KMS-11 (cell line): ENCODE measurements at regions not wholly inside any gene's neighbourhood (a gene's known extent, or its start where the extent isn't known, plus 50 kb on each side); places are given as distances from the start of the nearest gene placed in this dataset.

Experiments
- H2AFZ ChIP-seq: fragments of 200-600 bp; sonication (generic); 2 replicates; pipeline ENCODE4 v1.6.1; 2016; ENCODE audit warnings: antibody characterized with exemption, mixed run types, low read depth
- H3K27ac ChIP-seq: fragments of 200-600 bp; sonication (generic); 2 replicates; pipeline ENCODE4 v1.6.1; 2016; ENCODE audit warnings: mild to moderate bottlenecking, mixed run types
- H3K27me3 ChIP-seq: fragments of 200-600 bp; sonication (generic); 2 replicates; pipeline ENCODE4 v1.6.1; 2017; ENCODE audit warnings: mild to moderate bottlenecking, low read depth, mixed run types, moderate library complexity; ENCODE audit not compliant: insufficient read depth
- H3K36me3 ChIP-seq: fragments of 200-600 bp; sonication (generic); 2 replicates; pipeline ENCODE4 v1.6.1; 2017; ENCODE audit warnings: mild to moderate bottlenecking, mixed run types; ENCODE audit not compliant: insufficient read depth
- H3K4me1 ChIP-seq: fragments of 200-600 bp; sonication (generic); 2 replicates; pipeline ENCODE4 v1.6.1; 2016; ENCODE audit warnings: mild to moderate bottlenecking, low read depth, mixed run types; ENCODE audit not compliant: poor library complexity, severe bottlenecking
- H3K4me2 ChIP-seq: fragments of 200-600 bp; sonication (generic); 2 replicates; pipeline ENCODE4 v1.7.0; 2016; ENCODE audit warnings: mild to moderate bottlenecking, mixed run types
- H3K4me3 ChIP-seq: fragments of 200-600 bp; sonication (generic); IDR thresholded peaks from 2 replicates; pipeline ENCODE4 v1.6.1; 2017; ENCODE audit warnings: low read depth, low read length, mixed read lengths; ENCODE audit not compliant: insufficient read depth
- H3K79me2 ChIP-seq: fragments of 200-600 bp; sonication (generic); 2 replicates; pipeline ENCODE4 v1.6.1; 2016; ENCODE audit warnings: low read depth, mixed run types; ENCODE audit not compliant: insufficient read depth
- H3K9ac ChIP-seq: fragments of 200-600 bp; sonication (generic); 2 replicates; pipeline ENCODE4 v1.6.1; 2016; ENCODE audit warnings: mild to moderate bottlenecking, mixed run types
- H4K20me1 ChIP-seq: fragments of 200-600 bp; sonication (generic); 2 replicates; pipeline ENCODE4 v1.6.1; 2016; ENCODE audit warnings: mild to moderate bottlenecking, mixed run types; ENCODE audit not compliant: insufficient read depth
- CTCF ChIP-seq: fragments of 200-600 bp; sonication (generic); conservative IDR thresholded peaks from 2 replicates; pipeline ENCODE4 v1.6.1; 2017; ENCODE audit warnings: low read depth, mild to moderate bottlenecking, antibody characterized with exemption, low read length, moderate library complexity, mixed read lengths

DNA sequence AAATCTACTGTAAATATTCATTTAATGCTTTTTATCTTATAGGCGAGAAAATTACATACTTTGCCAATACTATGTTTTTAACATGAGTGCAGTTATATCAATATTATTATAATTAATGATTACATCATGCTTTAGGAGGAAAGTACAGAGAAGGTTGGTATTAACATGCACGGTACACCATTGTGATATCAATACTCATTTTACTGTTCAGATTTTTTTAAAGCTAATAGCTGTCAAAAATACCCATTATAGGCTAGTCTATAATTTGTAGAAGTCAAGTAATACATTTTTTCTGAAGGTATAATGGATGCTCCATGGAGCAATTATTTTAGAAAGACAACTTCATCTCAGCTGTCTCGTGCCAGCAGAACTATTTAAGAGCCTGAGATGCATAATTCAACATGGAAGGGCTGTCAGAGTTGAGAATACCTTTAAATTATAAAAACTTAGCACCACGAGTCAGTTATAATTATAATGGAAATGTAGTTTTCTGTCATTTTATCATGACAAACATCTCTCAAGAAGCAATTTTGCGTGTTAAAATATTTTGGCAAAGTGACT lies 1641.7 kb upstream of the ACVR2A start:
- no peak overlapping the region for H2AFZ ChIP-seq
- H4K20me1 ChIP-seq = no peaks in the 10 kb centered on the region
- no peak overlapping the region for H3K27ac ChIP-seq
- H3K27me3 ChIP-seq = no peaks in the 10 kb centered on the region
- H3K36me3 ChIP-seq = no peaks in the 10 kb centered on the region
- no peaks in the 10 kb centered on the region for H3K79me2 ChIP-seq
- H3K4me2 ChIP-seq = no peak overlapping the region
- no peak overlapping the region for H3K4me3 ChIP-seq
- no peaks in the 10 kb centered on the region for H3K4me1 ChIP-seq
- H3K9ac ChIP-seq = no peak overlapping the region
- TF ChIP-seq CTCF = no peak

DNA sequence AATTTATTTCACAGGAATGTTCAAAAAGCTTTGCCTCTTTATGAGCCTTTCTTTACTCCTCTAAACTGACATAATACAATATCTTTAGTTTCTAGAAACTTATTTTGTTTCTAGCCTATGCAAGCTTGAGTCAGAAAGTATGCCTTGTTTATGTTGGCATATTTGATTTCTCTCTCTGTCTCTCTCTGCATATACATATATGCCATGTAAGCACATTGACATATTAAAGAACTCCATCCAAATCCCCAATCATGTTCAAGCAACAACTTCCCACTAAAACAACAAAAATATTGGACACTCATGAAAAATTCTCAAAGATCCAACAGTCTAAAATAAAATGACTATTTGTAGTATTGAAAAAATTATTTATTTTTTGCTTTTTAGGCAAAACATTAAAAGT lies 1651.2 kb upstream of the ACVR2A start:
- Histone ChIP-seq H3K4me1 (no peaks in the 10 kb centered on the region), H3K4me3 (no peak overlapping the region), H3K4me2 (no peak overlapping the region), H3K27me3 (no peaks in the 10 kb centered on the region), H3K9ac (no peak overlapping the region), H2AFZ (no peak overlapping the region), H3K36me3 (no peaks in the 10 kb centered on the region), H4K20me1 (no peaks in the 10 kb centered on the region), H3K27ac (no peak overlapping the region), H3K79me2 (no peaks in the 10 kb centered on the region)
- no peak for TF ChIP-seq CTCF

DNA sequence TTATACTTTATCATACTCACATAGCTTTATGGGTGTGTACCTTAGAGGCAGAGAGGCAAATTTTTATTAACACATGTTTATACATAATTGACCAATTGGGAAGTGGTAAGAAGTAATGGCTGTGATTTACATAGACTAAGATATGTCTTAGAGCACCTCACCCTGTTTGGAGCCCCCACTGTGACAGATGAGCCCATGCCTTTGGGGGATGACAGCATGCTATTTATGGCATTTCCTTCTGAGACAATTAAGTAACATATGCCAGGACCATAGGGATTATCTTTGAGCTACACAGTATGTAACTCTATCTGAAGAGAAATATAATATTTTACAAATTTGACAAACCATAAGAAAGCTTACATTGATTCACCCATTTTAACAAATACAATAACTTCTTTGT lies 1655.3 kb upstream of the ACVR2A start:
- Histone ChIP-seq H3K4me1 (no peaks in the 10 kb centered on the region), H3K36me3 (no peaks in the 10 kb centered on the region), H2AFZ (no peak overlapping the region), H3K79me2 (no peaks in the 10 kb centered on the region), H4K20me1 (no peaks in the 10 kb centered on the region), H3K27ac (no peak overlapping the region), H3K4me2 (no peak overlapping the region), H3K9ac (no peak overlapping the region), H3K27me3 (no peaks in the 10 kb centered on the region), H3K4me3 (no peak overlapping the region)
- TF ChIP-seq CTCF = no peak

- H3K9ac ChIP-seq = no peak overlapping the region
- no peak overlapping the region for H2AFZ ChIP-seq
- no peaks in the 10 kb centered on the region for H3K36me3 ChIP-seq
- H3K4me1 ChIP-seq = no peaks in the 10 kb centered on the region
- no peaks in the 10 kb centered on the region for H4K20me1 ChIP-seq
- no peak overlapping the region for H3K27ac ChIP-seq
- no peak overlapping the region for H3K4me3 ChIP-seq
- TF ChIP-seq CTCF = no peak
- no peak overlapping the region for H3K4me2 ChIP-seq
- no peaks in the 10 kb centered on the region for H3K79me2 ChIP-seq
- H3K27me3 ChIP-seq = no peaks in the 10 kb centered on the region
Measured at GRCh38 chr2:146173934-146174333, 1654.0 kb upstream of the ZEB2 start.
